ENCODE measurements at regions not wholly inside any gene's neighbourhood (a gene's known extent, or its start where the extent isn't known, plus 50 kb on each side); places are given as distances from the start of the nearest gene placed in this dataset.

DNA sequence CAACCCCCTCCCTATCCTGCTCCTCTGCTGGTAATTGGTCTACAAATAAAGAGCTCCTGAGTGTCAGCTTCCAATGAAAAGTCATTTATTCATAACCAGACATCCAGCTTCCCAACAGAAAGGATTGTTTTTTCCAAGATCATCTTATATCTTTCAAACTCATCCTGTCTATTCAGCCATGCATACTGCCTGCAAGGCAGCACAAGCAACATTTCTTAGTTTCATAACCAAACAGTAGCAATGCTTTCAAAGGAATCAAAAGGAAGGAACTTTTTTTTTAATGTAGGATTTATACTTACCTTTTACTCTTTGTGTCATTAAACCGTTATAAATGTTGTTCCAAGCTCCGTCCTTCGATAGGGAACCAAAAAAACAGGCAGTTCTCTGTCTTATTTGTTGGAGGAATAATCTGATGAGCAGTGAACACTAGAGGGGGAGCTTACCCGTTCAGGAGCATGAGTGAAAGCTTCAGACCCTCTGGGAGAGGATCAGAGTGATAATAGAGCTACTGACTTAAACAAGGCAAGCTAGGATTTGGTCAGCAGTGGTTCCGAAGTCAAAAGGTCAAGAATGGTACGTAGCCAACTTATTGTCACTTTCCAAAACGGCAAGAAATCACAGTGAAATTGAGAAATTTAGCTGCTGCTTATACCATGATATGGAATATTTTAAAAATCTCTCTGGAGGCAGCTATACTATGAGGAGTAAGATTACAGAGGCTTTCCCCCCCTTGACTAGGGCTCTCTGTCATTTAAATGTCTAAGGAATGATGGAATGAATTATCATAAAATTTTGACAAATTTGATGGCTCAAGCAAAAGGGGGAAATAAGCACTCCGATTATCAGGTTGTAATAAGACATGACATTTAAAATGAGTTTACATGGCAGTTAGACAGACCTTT is 892.9 kb downstream of the NR2F1-AS1 start:
- Mint-ChIP-seq H3K4me3 (no peak overlapping the region), H3K27ac (no peak overlapping the region), H3K9me3 (peaks cover 6 to 25% of the 10 kb centered on the region in 2 donors), H3K4me1 (no peaks in the 10 kb centered on the region), H3K36me3 (no peaks in the 10 kb centered on the region), H3K27me3 (ENCODE audit: low read depth in 2 of 2) (no peaks in the 10 kb centered on the region)
- DNase-seq (no peak), ATAC-seq (no peak)
- intact Hi-C loops (cut with micrococcal nuclease), result no loop called here
- no peaks in the 10 kb centered on the region for H3K27me3 ChIP-seq (ENCODE audit: control insufficient read depth, insufficient read depth, low read length)
- H3K27ac ChIP-seq (ENCODE audit: low read length), result no peak overlapping the region
- no peaks in the 10 kb centered on the region for H3K36me3 ChIP-seq (ENCODE audit: control insufficient read depth, insufficient read depth, low read length)
- H3K9me3 ChIP-seq (ENCODE audit: control insufficient read depth, insufficient read depth, low read length), result peaks cover 2% of the 10 kb centered on the region
- WGBS (ENCODE audit: insufficient coverage), result 71% methylated on average over 8 of the region's 8 CpGs
- TF ChIP-seq, protein P1, sequence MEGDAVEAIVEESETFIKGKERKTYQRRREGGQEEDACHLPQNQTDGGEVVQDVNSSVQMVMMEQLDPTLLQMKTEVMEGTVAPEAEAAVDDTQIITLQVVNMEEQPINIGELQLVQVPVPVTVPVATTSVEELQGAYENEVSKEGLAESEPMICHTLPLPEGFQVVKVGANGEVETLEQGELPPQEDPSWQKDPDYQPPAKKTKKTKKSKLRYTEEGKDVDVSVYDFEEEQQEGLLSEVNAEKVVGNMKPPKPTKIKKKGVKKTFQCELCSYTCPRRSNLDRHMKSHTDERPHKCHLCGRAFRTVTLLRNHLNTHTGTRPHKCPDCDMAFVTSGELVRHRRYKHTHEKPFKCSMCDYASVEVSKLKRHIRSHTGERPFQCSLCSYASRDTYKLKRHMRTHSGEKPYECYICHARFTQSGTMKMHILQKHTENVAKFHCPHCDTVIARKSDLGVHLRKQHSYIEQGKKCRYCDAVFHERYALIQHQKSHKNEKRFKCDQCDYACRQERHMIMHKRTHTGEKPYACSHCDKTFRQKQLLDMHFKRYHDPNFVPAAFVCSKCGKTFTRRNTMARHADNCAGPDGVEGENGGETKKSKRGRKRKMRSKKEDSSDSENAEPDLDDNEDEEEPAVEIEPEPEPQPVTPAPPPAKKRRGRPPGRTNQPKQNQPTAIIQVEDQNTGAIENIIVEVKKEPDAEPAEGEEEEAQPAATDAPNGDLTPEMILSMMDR (IDR thresholded peaks at IDR 0.05), result no peak
- H3K4me3 ChIP-seq (ENCODE audit: low read length), result no peak overlapping the region
- no peaks in the 10 kb centered on the region for H3K4me1 ChIP-seq (ENCODE audit: control insufficient read depth, insufficient read depth, low read length)

DNA sequence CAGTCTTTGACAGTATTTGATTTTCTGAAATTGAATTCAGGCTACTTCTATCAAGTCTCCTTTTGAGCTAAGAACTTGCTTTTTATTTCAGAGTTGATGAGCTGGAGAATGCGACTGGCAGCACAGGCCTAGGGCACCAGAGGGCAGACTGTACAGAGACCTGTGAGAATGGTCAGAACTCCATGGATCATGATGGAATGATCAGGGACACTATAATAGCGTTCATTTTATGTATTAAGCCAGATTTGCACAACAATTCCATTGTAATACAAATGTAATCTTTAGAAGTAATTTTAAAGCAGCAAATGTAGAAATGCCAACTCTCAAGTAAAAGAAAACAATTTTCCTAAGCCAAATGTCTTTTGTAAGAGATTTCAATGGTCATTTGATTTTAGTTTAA is 902.4 kb downstream of the NR2F1-AS1 start:
- intact Hi-C loops (cut with micrococcal nuclease), result no loop called here

DNA sequence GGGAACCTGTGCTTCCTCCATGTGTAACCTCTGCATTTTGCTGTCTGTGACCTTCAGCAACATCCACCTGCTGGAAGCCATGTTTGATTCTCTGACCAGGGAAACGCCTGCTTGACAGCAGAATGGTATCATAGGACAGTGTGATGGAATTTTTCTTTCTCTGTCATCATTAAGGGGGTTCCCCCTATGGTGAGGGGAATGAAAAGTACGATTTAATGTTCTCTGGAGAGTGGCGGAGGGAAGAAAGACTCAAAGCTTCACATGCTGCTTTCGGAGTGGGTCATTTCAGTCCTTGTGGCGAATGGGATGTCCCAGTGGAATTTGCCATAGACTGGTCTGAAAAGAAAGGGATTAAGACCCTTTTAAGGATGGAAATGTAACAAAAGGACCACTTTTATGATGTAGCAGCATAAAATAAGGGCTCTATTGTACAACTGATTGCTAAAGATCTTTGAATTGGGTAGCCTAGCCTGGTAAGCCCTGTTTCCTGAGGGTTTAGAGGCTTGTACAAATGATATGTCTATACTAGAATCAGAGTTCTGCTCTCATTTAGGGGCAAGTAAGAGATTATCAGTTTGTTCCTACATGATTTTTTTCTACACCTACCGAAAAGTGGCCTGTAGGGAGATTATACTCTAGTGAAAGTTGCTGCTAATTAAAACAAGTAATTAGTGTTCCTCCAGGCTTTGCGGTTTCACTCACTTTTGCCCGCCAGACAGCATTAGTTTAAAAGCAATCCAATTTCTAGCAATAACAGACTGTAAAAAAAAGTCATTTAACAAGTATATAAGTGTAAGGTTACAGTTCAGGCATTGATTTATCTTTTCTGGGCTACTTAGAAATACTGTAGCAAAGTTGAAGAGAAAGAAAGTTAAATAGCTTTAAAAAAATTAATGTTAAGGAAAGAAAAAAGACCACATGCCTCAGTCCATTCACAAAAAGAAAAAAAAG is 904.5 kb downstream of the NR2F1-AS1 start:
- no peaks in the 10 kb centered on the region for H3K27me3 Mint-ChIP-seq (ENCODE audit: low read depth in 2 of 2)
- WGBS (ENCODE audit: insufficient coverage), result 70% methylated on average over 5 of the region's 8 CpGs
- H3K36me3 Mint-ChIP-seq, result no peaks in the 10 kb centered on the region

More for the DNA sequence above, 902.4 kb downstream of the NR2F1-AS1 start:
- WGBS (ENCODE audit: insufficient coverage), result 81% methylated on average over 1 of the region's 2 CpGs
- no peak overlapping the region for H3K4me3 ChIP-seq (ENCODE audit: low read length)
- Mint-ChIP-seq H3K27me3 (ENCODE audit: low read depth in 2 of 2) (no peaks in the 10 kb centered on the region), H3K36me3 (no peaks in the 10 kb centered on the region), H3K4me3 (no peak overlapping the region), H3K27ac (no peak overlapping the region), H3K4me1 (no peaks in the 10 kb centered on the region), H3K9me3 (peaks cover 9 to 12% of the 10 kb centered on the region in 2 donors)
- DNase-seq (no peak), ATAC-seq (no peak)
- no peaks in the 10 kb centered on the region for H3K9me3 ChIP-seq (ENCODE audit: control insufficient read depth, insufficient read depth, low read length)
- H3K27me3 ChIP-seq (ENCODE audit: control insufficient read depth, insufficient read depth, low read length), result no peaks in the 10 kb centered on the region
- TF ChIP-seq, protein P1 (IDR thresholded peaks at IDR 0.05), result no peak
- H3K4me1 ChIP-seq (ENCODE audit: control insufficient read depth, insufficient read depth, low read length), result no peaks in the 10 kb centered on the region
- H3K36me3 ChIP-seq (ENCODE audit: control insufficient read depth, insufficient read depth, low read length), result no peaks in the 10 kb centered on the region
- no peak overlapping the region for H3K27ac ChIP-seq (ENCODE audit: low read length)

More for the DNA sequence above, 904.5 kb downstream of the NR2F1-AS1 start:
- DNase-seq, result no peak
- Histone ChIP-seq H3K27ac (ENCODE audit: low read length) (no peak overlapping the region), H3K9me3 (ENCODE audit: control insufficient read depth, insufficient read depth, low read length) (no peaks in the 10 kb centered on the region), H3K27me3 (ENCODE audit: control insufficient read depth, insufficient read depth, low read length) (no peaks in the 10 kb centered on the region), H3K4me3 (ENCODE audit: low read length) (no peak overlapping the region), H3K4me1 (ENCODE audit: control insufficient read depth, insufficient read depth, low read length) (no peaks in the 10 kb centered on the region), H3K36me3 (ENCODE audit: control insufficient read depth, insufficient read depth, low read length) (no peaks in the 10 kb centered on the region)
- Mint-ChIP-seq H3K4me3 (no peak overlapping the region), H3K9me3 (peaks cover 4 to 7% of the 10 kb centered on the region in 2 donors), H3K27ac (no peak overlapping the region), H3K4me1 (no peaks in the 10 kb centered on the region)
- TF ChIP-seq, protein P1 (IDR thresholded peaks at IDR 0.05), result no peak
- intact Hi-C loops (cut with micrococcal nuclease), result no loop called here
- no peak for ATAC-seq
